IPS DF 6.9 (cell line): ENCODE measurements at regions not wholly inside any gene's neighbourhood (a gene's known extent, or its start where the extent isn't known, plus 50 kb on each side); places are given as distances from the start of the nearest gene placed in this dataset.
A peak's percentile ranks its signal among the peaks of the same experiment; 100 is the strongest.
"Not testable (repeated sequence)": the region's sequence is repeated elsewhere in the genome, so short reads cannot be mapped to it uniquely, and the experiment has no call there.

Experiments used
- DNase-seq: peaks from one replicate; pipeline ENCODE4 v3.0.0-alpha.2; 2013; ENCODE audit warnings: low read depth, low spot score
- H3K27ac ChIP-seq: one replicate; pipeline ENCODE4 v1.5.1; 2013; ENCODE audit warnings: low read length, control low read depth
- H3K27me3 ChIP-seq: 2 replicates; pipeline ENCODE4 v1.6.1; 2013; ENCODE audit warnings: mild to moderate bottlenecking, low read length; ENCODE audit not compliant: control insufficient read depth, insufficient read depth
- H3K36me3 ChIP-seq: 2 replicates; pipeline ENCODE4 v1.6.1; 2013; ENCODE audit warnings: low read length; ENCODE audit not compliant: control insufficient read depth, insufficient read depth
- H3K4me1 ChIP-seq: 2 replicates; pipeline ENCODE4 v1.6.1; 2013; ENCODE audit warnings: low read length; ENCODE audit not compliant: control insufficient read depth, insufficient read depth
- H3K4me3 ChIP-seq: 2 replicates; pipeline ENCODE4 v1.5.1; 2013; ENCODE audit warnings: mild to moderate bottlenecking, low read length
- H3K9me3 ChIP-seq: 2 replicates; pipeline ENCODE4 v1.6.1; 2013; ENCODE audit warnings: low read length, inconsistent platforms; ENCODE audit not compliant: control insufficient read depth, insufficient read depth
- WGBS: extraction: QIAGEN DNeasy Blood & Tissue Kit; methylation state at CpG from one replicate; pipeline ENCODE4 v1.1.7; 2013; ENCODE audit warnings: mixed read lengths, missing lambda C conversion rate; ENCODE audit not compliant: insufficient read length, insufficient coverage; 5-methylcytosine and 5-hydroxymethylcytosine counted together

GRCh38 chr3:10729439-10729838, 86.6 kb upstream of the SLC6A11 start:
- H3K27ac ChIP-seq, result no peak overlapping the region

DNA sequence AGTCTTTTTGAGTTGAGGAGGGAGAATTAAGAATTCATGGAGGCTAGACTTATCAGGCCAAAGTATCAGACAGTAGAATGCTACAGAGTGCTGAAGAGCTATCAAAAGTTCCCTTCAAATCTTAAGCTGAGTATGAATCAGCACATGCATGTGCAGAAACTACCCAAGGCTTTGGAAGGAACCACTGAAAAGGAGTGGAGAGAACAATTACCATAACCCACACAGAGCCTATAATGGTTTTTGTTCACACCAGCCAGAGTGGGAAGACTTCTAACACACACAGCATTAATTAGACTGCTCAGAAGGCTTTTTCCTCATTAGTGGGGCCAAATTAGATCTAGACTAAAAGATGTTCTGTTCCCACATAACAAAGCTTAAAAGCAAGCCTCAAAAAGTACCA, 83.7 kb upstream of the SLC6A11 start:
- no peak overlapping the region for H3K4me3 ChIP-seq
- no peaks in the 10 kb centered on the region for H3K9me3 ChIP-seq
- no peaks in the 10 kb centered on the region for H3K4me1 ChIP-seq
- DNase-seq, result no peak
- no peak overlapping the region for H3K27ac ChIP-seq
- H3K27me3 ChIP-seq, result no peaks in the 10 kb centered on the region
- H3K36me3 ChIP-seq, result no peaks in the 10 kb centered on the region

More at GRCh38 chr3:10729439-10729838, 86.6 kb upstream of the SLC6A11 start:
- Histone ChIP-seq H3K9me3 (no peaks in the 10 kb centered on the region), H3K36me3 (no peaks in the 10 kb centered on the region), H3K27me3 (no peaks in the 10 kb centered on the region), H3K4me1 (no peaks in the 10 kb centered on the region), H3K4me3 (no peak overlapping the region)
- no peak for DNase-seq
- no CpG with 5 or more reads among the region's 2 CpGs for WGBS

- Histone ChIP-seq H3K9me3 (no peaks in the 10 kb centered on the region), H3K27me3 (no peaks in the 10 kb centered on the region), H3K36me3 (no peaks in the 10 kb centered on the region), H3K4me3 (no peak overlapping the region), H3K27ac (no peak overlapping the region), H3K4me1 (no peaks in the 10 kb centered on the region)
- DNase-seq, result no peak
These were observed 82.7 kb upstream of the SLC6A11 start for GRCh38 chr3:10733297-10733696.

DNA sequence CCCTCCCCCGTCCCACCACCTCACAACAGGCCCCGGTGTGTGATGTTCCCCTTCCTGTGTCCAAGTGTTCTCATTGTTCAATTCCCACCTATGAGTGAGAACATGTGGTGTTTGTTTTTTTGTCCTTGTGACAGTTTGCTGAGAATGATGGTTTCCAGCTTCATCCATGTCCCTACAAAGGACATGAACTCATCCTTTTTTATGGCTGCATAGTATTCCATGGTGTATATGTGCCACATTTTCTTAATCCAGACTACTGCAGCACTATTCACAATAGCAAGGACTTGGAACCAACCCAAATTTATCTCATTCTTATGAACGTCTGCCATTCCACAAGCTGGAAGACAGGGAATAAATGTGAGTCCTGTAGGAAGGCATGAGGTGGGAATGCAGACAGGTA, 79.6 kb upstream of the SLC6A11 start:
- H3K4me1 ChIP-seq, H3K27ac ChIP-seq, H3K27me3 ChIP-seq, H3K4me3 ChIP-seq, DNase-seq, H3K36me3 ChIP-seq, H3K9me3 ChIP-seq: not testable (repeated sequence)
- no CpG with 5 or more reads among the region's 3 CpGs for WGBS

DNA sequence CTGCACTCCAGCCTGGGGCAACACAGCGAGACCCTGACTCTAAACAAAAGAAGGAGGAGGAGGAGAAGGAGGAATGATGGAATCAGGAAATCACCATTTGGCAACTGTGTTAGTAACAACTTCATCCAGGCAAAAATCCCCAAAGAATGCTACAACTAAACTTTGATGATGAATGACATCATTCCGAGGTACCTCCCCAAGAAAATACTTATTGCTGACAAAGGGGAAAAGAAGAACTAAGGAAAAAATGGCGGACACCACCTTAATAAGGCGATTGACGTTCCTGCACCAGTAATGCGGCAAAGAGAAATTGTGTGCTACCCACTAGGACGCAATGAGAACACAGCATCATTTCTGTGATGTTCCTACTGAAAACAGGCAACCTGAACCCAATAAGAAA, 78.2 kb upstream of the SLC6A11 start:
- Histone ChIP-seq H3K4me3 (no peak overlapping the region), H3K36me3 (no peaks in the 10 kb centered on the region), H3K9me3 (no peaks in the 10 kb centered on the region), H3K27ac (no peak overlapping the region), H3K4me1 (no peaks in the 10 kb centered on the region), H3K27me3 (no peaks in the 10 kb centered on the region)
- no peak for DNase-seq
- no CpG with 5 or more reads among the region's 7 CpGs for WGBS

DNA sequence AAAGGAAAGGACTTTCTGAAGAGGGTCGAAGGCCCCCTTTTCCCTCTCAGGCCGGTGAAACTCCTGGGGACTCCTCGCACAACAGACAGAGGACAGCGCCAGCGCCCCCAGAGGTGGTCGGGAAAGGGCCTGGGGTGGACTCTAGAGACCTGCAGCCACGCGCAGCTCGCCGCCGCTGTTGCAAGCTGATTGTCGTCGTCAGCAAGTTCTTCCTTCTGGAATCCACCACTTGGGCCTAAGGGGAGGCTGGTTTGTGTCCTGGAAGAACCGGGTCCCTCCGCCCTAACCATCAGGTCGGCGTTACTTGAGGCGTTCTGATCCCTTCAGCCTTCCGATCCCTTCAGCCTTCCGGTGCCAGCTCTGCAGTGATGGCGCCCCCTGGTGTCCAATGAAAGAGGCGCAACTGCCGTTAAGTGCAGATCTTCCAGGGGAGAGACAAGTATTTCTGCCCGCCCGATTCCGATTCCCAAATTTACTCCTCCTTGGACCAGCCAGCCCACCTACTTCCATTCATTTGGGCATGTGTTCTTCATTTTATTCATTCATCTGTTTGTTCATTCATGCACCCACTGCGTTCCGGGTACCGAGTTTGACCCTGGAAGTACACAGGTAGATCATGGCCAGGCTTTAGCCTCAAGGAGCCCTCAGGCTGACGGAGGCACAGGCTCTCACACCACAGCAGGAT, 77.2 kb upstream of the SLC6A11 start:
- no CpG with 5 or more reads among the region's 30 CpGs for WGBS
- Histone ChIP-seq H3K27ac (no peak overlapping the region), H3K4me3 (peak overlapping the region; percentile 22; the same call in 1 of the 2 replicates), H3K36me3 (no peaks in the 10 kb centered on the region), H3K4me1 (no peaks in the 10 kb centered on the region), H3K9me3 (no peaks in the 10 kb centered on the region), H3K27me3 (no peaks in the 10 kb centered on the region)
- DNase-seq, result peak; percentile 55

DNA sequence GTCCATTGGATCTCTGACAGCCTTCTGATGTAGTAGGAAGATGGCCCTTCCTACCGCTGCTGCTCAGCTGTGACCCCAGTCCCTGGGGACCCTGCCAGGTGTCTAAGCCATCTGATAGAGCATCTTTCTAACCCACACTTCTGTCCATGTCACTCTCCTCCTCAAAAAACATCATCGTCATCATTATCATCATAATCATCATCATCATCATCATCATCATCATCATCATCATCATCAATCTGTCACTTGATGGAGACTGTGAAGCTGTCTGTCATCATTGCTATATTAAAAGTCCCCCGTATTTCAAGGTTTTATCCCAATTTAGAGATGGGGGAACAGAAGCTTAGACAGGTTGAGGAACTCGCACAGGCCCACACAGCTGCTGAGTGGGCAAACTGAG, 75.1 kb upstream of the SLC6A11 start:
- no peaks in the 10 kb centered on the region for H3K36me3 ChIP-seq
- no peaks in the 10 kb centered on the region for H3K9me3 ChIP-seq
- no peak overlapping the region for H3K27ac ChIP-seq
- 100% methylated on average over 1 of the region's 4 CpGs for WGBS
- no peaks in the 10 kb centered on the region for H3K27me3 ChIP-seq
- no peaks in the 10 kb centered on the region for H3K4me1 ChIP-seq
- no peak for DNase-seq
- no peak overlapping the region for H3K4me3 ChIP-seq

GRCh38 chr3:10741891-10742671, 73.9 kb upstream of the SLC6A11 start:
- Histone ChIP-seq H3K9me3 (no peaks in the 10 kb centered on the region), H3K36me3 (no peaks in the 10 kb centered on the region), H3K27ac (no peak overlapping the region), H3K4me1 (no peaks in the 10 kb centered on the region), H3K27me3 (no peaks in the 10 kb centered on the region), H3K4me3 (no peak overlapping the region)
- no CpG with 5 or more reads among the region's 10 CpGs for WGBS
- no peak for DNase-seq

GRCh38 chr3:10743366-10744097, 72.5 kb upstream of the SLC6A11 start:
- Histone ChIP-seq H3K27me3 (no peaks in the 10 kb centered on the region), H3K4me3 (no peak overlapping the region), H3K36me3 (no peaks in the 10 kb centered on the region), H3K9me3 (no peaks in the 10 kb centered on the region), H3K27ac (no peak overlapping the region), H3K4me1 (no peaks in the 10 kb centered on the region)
- DNase-seq, result no peak
- no CpG with 5 or more reads among the region's 12 CpGs for whole genome bisulfite sequencing

GRCh38 chr3:10744098-10744465, 71.9 kb upstream of the SLC6A11 start:
- Histone ChIP-seq H3K27me3 (no peaks in the 10 kb centered on the region), H3K36me3 (no peaks in the 10 kb centered on the region), H3K27ac (no peak overlapping the region), H3K4me1 (no peaks in the 10 kb centered on the region), H3K4me3 (no peak overlapping the region), H3K9me3 (no peaks in the 10 kb centered on the region)
- no CpG with 5 or more reads among the region's 7 CpGs for WGBS
- DNase-seq, result no peak
